ENCODE measurements at regions not wholly inside any gene's neighbourhood (a gene's known extent, or its start where the extent isn't known, plus 50 kb on each side); places are given as distances from the start of the nearest gene placed in this dataset.

- Histone ChIP-seq H3K4me3 (ENCODE audit: low read depth, low read length, poor library complexity, severe bottlenecking) (no peak overlapping the region), H3K27me3 (replicated peaks; ENCODE audit: insufficient read depth, low read depth, low read length, poor library complexity) (no peaks in the 10 kb centered on the region), H3K4me1 (ENCODE audit: insufficient read depth, low read length, poor library complexity, severe bottlenecking) (no peaks in the 10 kb centered on the region), H3K27ac (ENCODE audit: low read depth, low read length, poor library complexity, severe bottlenecking) (no peak overlapping the region), H3K36me3 (ENCODE audit: insufficient read depth, low read length, poor library complexity, severe bottlenecking) (no peaks in the 10 kb centered on the region), H3K9me3 (ENCODE audit: low read depth, low read length, poor library complexity, severe bottlenecking) (no peaks in the 10 kb centered on the region)
- no peak for DNase-seq (ENCODE audit: low spot score)
- intact Hi-C loops (cut with micrococcal nuclease; ENCODE audit: unreplicated experiment), result no loop called here
- ChIA-PET CTCF (no interaction called here), POLR2A (ENCODE audit: low non-redundant PET) (no interaction called here)
- no peak for TF ChIP-seq EZH2 (IDR thresholded peaks at IDR 0.05; ENCODE audit: borderline replicate concordance, low read depth, low read length, poor library complexity, severe bottlenecking)
- TF ChIP-seq CTCF (conservative IDR thresholded peaks at IDR 0.05; ENCODE audit: low read depth, low read length), result no peak
- BruUV-seq (replicated peaks), result no TSS peak
These were observed 94.5 kb downstream of the RDH14 start for GRCh38 chr2:18465979-18466378.

GRCh38 chr2:18464913-18465312 lies 95.5 kb downstream of the RDH14 start:
- Histone ChIP-seq H3K27ac (ENCODE audit: low read depth, low read length, poor library complexity, severe bottlenecking) (no peak overlapping the region), H3K4me3 (ENCODE audit: low read depth, low read length, poor library complexity, severe bottlenecking) (no peak overlapping the region), H3K36me3 (ENCODE audit: insufficient read depth, low read length, poor library complexity, severe bottlenecking) (no peaks in the 10 kb centered on the region), H3K9me3 (ENCODE audit: low read depth, low read length, poor library complexity, severe bottlenecking) (no peaks in the 10 kb centered on the region), H3K4me1 (ENCODE audit: insufficient read depth, low read length, poor library complexity, severe bottlenecking) (no peaks in the 10 kb centered on the region), H3K27me3 (replicated peaks; ENCODE audit: insufficient read depth, low read depth, low read length, poor library complexity) (no peaks in the 10 kb centered on the region)
- TF ChIP-seq CTCF (conservative IDR thresholded peaks at IDR 0.05; ENCODE audit: low read depth, low read length), result no peak
- TF ChIP-seq EZH2 (IDR thresholded peaks at IDR 0.05; ENCODE audit: borderline replicate concordance, low read depth, low read length, poor library complexity, severe bottlenecking), result no peak
- intact Hi-C loops (cut with micrococcal nuclease; ENCODE audit: unreplicated experiment), result no loop called here
- no peak for DNase-seq (ENCODE audit: low spot score)
- POLR2A ChIA-PET (ENCODE audit: low non-redundant PET), result no interaction called here
- BruUV-seq (replicated peaks), result no TSS peak
- CTCF ChIA-PET, result no interaction called here

GRCh38 chr2:18456026-18456425 lies 104.4 kb downstream of the RDH14 start:
- intact Hi-C loops (cut with micrococcal nuclease; ENCODE audit: unreplicated experiment), result no loop called here
- POLR2A ChIA-PET (ENCODE audit: low non-redundant PET), result no interaction called here
- CTCF ChIA-PET, result no interaction called here
- TF ChIP-seq CTCF (conservative IDR thresholded peaks at IDR 0.05; ENCODE audit: low read depth, low read length) (no peak), EZH2 (IDR thresholded peaks at IDR 0.05; ENCODE audit: borderline replicate concordance, low read depth, low read length, poor library complexity, severe bottlenecking) (no peak)
- H3K36me3 ChIP-seq (ENCODE audit: insufficient read depth, low read length, poor library complexity, severe bottlenecking), result no peaks in the 10 kb centered on the region
- no peaks in the 10 kb centered on the region for H3K9me3 ChIP-seq (ENCODE audit: low read depth, low read length, poor library complexity, severe bottlenecking)
- H3K4me3 ChIP-seq (ENCODE audit: low read depth, low read length, poor library complexity, severe bottlenecking), result no peak overlapping the region
- no peaks in the 10 kb centered on the region for H3K27me3 ChIP-seq (replicated peaks; ENCODE audit: insufficient read depth, low read depth, low read length, poor library complexity)
- no peaks in the 10 kb centered on the region for H3K4me1 ChIP-seq (ENCODE audit: insufficient read depth, low read length, poor library complexity, severe bottlenecking)
- DNase-seq (ENCODE audit: low spot score), result no peak
- BruUV-seq (replicated peaks), result no TSS peak
- no peak overlapping the region for H3K27ac ChIP-seq (ENCODE audit: low read depth, low read length, poor library complexity, severe bottlenecking)

Data from A673 (cell line).